Medulla oblongata (tissue), 1 donor: ENCODE measurements at regions not wholly inside any gene's neighbourhood (a gene's known extent, or its start where the extent isn't known, plus 50 kb on each side); places are given as distances from the start of the nearest gene placed in this dataset.
"Not testable (repeated sequence)": the region's sequence is repeated elsewhere in the genome, so short reads cannot be mapped to it uniquely, and the experiment has no call there.

ENCODE experiments used
- DNase-seq: peaks from one replicate; pipeline ENCODE4 v3.0.0-alpha.2; 2015; ENCODE audit errors: extremely low spot score

GRCh38 chr3:194249323-194250097 is 101.6 kb downstream of the CPN2 start:
- no peak for DNase-seq

DNA sequence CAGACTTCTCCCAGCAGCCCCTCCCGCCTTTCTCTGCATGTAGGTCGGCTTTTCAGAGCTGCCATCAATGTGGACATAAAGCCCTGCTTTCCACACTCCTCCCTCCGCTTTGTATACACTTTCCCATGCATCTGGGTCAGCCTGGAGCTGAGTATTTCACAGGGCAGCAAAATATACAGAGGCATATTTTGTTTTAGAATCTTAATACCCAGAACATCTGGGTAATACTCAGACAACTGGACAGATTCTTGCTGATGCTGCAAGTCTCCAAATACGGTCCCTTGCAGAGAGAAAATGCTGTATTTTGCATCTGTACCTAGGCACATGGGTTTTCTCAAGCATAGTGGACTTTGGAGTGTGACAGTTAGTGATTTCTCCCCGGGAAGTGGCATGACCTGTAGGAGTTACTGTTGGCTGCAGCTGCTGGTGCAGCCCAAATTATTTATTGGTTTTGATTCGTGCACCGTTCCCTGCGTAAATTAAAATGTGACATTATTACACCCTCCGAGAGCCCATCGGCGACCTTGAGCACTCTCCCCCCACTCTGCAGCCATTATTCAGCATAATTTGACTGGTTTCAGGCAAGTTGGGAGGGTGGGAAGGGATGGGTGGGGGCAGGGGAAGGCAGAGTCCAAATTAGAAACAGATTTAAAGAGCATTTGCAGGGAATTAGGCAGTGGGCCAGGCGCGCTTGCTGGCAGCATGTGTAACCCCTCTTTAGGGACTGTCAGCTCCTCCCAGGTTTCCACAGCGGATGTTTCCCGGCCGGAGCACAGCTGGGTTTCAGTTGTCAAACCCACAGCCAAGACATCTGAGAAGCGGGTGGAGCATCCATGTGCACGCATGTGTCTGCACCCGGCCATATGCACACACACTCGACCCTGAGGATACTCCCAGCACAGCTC is 100.8 kb downstream of the CPN2 start:
- DNase-seq: no peak

DNA sequence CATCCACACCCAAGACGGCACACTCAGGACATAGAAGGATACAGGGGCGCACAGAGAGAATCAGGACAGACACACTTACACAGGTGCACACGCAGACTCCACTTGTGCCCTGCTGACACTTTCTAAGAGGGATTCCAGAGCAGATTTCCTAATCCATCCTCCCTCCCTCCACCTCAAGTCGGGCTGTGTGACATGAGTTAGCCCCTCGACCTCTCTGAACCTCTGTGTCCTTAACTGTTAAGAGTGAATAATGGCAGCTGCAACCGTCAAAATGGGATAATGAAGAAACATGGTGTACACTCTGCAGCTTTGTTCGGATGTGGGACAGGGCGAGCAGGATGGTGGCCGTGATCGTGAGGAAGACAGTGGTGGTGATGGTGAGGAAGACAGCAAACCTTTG is 100.1 kb downstream of the CPN2 start:
- DNase-seq: no peak

GRCh38 chr3:194251461-194251860 is 99.7 kb downstream of the CPN2 start:
- no peak for DNase-seq

DNA sequence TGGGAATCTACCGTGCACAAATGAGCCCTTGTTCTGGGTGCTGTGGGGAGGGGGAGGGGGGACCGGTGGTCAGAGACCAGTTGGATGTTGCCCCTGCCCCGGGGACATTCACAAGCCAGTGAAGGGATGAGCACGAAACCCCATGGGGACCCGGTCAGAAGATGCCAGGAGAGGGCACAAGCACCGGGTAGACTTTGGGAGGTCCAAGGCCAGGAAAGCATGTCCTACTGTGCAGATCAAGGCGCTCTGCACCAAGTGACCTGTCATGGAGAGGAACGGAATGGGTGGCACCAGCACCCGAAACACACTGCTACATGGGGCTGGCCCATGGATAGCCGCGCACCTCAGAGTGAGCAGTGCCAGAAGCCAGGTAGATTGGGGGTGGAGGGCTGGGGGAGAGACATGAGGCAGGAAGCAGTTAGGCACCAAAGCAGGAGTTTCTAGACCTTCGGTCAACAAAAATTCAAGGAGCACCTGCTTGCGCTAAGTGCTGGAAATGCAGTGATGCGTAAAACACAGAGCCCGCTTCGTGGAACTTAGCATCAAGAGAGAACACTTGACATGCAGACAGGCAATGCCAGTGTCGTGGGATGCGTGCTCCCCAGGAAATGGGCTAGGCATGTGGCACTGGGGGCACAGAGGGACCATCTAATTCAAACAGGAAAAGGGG is 99.1 kb downstream of the CPN2 start:
- DNase-seq: no peak

GRCh38 chr3:194253270-194253669 is 97.9 kb downstream of the CPN2 start:
- no peak for DNase-seq

- no peak for DNase-seq
Measured at GRCh38 chr3:194254040-194254439, 97.1 kb downstream of the CPN2 start.

DNA sequence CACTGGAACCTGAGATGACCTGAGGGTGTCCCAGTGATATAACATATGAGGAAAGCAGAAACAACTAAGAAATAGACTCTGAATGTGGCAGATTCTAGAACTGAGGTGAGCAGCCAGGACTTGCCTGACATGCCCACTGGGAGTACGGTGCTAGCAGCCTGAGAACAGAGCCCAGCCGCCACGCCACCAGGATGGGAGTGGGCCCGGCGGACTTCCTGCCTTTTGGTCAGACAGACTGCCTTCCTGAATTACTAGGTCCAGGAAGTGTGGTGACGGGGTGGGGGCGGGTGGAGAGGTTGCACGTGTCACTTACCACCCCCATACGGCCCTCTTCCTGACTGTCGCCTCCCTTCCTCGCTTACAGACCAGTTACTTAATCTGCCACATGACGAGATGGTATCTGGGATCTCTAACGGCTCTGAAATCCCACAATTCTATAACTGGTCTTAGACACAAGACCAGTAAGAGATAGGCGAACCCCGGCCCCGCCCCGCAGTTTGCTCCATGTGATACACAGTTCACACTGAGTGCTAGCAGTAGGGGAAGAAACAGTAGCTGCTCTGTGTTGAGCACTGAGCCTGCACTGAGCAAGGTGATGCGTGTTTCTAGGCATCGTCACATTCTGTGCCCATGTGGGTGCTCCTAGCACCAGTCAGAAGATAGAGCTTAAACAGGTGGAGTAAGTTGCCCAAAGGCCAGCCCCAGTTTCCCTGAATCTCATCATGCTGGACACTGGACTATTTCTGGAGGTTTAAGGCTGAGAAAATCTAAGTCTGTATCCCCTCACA is 95.7 kb downstream of the CPN2 start:
- peak; percentile 39 for DNase-seq

GRCh38 chr3:194256040-194256945 is 94.8 kb downstream of the CPN2 start:
- DNase-seq: no peak

- DNase-seq: no peak
Measured at GRCh38 chr3:194257151-194257621, 93.9 kb downstream of the CPN2 start.

DNA sequence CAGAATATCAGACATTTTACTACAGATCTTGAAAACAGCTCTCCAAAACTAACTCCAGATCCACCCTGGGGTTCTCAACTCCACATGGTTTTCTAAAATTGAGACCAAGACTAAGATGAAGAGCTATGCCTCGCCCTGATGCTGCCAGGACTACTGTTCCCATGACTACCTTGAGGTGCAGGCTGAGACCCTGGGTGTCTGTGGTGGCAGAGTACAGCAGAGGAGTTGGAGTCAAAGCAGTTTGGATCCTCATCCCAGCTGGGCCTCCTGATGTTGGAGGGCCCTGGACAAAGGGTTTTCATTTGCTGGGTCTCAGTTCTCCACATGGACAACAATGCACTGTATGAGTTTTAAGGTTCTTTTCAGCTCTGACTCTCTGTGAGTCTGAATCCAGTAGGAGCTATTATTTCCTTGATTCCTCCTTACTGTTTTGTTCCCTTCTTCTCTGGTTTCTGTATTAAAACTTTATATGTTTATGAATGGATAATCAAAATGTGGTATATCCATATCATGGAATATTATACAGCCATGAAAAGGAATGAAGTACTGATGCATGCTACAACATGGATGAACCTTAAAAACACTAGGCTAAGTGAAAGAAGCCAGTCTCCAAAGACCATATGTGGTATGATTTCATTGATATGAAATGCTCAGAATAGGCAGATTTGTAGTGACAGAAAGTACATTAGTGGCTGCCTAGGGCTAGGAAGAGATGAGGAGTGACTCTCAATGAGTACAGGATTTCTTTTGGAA is 93.0 kb downstream of the CPN2 start:
- no peak for DNase-seq

- DNase-seq: no peak
Measured at GRCh38 chr3:194259982-194260766, 91.0 kb downstream of the CPN2 start.

DNA sequence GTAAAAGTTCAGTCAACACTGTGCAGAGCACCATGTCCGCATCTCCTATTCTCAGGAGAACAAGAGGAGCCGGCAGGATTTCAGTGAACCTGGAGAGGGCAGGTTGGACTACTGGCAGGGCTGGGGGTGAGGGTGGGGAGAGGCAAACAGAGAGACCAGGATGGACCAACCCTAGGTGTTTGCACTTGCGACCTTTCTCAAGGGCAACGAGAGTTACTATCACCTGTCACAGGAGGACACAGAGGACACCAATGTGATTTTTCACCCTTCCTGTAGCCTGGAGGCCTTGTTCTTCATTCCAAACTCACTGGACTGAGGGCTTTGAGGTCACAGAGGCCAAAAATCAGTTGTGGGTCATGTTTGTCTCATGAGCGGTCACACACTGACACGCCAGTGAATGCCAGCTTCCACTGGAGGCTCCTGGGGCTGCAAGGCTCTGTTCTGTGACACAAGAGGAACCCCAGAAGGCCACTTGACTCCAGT is 89.5 kb downstream of the CPN2 start:
- DNase-seq: no peak

DNA sequence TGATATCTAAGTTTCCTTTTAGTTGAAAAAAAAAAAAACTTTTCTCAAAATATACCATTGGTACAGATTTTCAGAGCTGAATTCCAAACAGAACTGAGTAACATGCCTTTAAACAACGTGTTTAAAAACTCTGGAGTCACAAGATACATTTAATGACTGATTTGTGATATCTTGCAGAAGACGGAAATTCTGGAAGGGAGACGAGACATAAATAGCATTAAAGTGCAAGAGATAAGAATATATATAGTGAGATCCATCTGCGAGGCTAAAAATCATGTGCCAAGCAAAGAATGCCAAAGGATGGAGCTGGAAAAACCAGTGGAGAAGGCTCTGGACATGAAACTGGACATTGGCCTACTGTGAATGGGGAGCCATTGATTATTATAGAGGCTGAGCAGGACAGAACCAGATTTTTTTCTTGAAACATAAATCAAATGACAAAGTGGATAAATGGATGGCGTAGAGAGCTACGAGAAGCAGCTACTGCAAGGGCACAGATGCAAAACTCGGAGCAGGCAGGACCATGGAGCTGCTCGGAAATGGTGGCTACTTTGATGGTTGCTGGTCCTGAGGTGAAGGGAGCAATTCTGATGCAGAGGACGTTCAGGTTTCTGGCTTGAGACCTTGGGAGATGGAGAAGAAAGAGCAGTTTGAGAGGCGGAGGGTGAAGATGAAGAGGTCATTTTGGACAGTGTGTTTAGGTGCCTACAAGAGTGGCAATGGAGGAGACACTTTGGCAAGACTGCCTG is 88.8 kb downstream of the CPN2 start:
- DNase-seq: no peak

DNA sequence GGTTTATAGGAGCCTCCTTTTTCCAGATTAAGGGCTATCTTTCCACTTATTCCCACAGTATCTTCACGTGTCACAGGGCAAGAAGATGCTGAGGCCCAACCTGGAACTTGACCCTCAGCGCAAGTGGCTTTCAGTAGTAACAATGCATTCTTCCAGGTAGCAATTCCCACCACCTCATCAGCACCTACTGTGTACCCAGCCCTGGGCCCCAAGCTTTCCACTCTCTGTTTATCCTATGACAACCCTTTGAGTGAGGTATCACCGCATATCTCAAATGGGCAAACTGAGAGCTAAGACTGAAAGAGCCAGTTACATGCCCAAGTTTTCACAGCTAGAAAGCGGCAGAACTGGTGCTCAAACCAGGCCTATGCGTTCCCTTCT is 88.2 kb downstream of the CPN2 start:
- DNase-seq: no peak

- DNase-seq: not testable (repeated sequence)
Measured at GRCh38 chr3:194264631-194265504, 86.3 kb downstream of the CPN2 start.

DNA sequence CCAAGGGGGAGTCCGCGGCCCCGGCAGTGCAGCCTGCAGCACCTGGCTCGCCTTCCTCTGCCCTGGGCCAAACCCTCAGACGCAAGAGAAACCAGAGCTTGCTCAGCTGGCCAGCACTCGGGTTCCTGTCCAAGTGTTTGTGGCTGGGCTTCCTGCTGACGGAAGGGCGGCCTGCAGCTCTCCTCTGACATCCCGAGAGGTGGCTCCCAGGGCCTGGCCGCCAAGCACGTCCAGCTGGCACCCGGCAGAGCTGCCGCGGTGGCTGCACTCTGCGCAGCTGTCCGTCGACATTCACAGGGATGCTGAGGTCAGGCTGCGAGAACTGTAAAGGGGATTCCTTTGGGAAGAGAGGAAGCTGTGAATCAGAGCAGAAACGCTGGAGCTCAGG is 85.6 kb downstream of the CPN2 start:
- DNase-seq: peak; percentile 74
